Nephron (organoid): ENCODE measurements at regions not wholly inside any gene's neighbourhood (a gene's known extent, or its start where the extent isn't known, plus 50 kb on each side); places are given as distances from the start of the nearest gene placed in this dataset.

Experiments
- H3K27ac Mint-ChIP-seq, 3 experiments: 2 replicates each; pipeline ENCODE4 v1.8.0; 2020; ENCODE audit warnings: mixed read lengths in 3 of 3, mild to moderate bottlenecking in 2 of 3, moderate library complexity in 1 of 3
- H3K27me3 Mint-ChIP-seq: 2 replicates; pipeline ENCODE4 v1.8.0; 2021; ENCODE audit warnings: low read depth, mild to moderate bottlenecking, moderate library complexity, mixed read lengths
- H3K36me3 Mint-ChIP-seq: 2 replicates; pipeline ENCODE4 v1.8.0; 2020; ENCODE audit warnings: low read depth, mixed read lengths
- H3K4me1 Mint-ChIP-seq: 2 replicates; pipeline ENCODE4 v1.8.0; 2020; ENCODE audit warnings: mixed read lengths
- H3K4me3 Mint-ChIP-seq, 3 experiments: 2 replicates each; pipeline ENCODE4 v1.8.0; 2020; ENCODE audit warnings: mild to moderate bottlenecking in 3 of 3, mixed read lengths in 3 of 3, moderate library complexity in 2 of 3
- H3K9me3 Mint-ChIP-seq: 2 replicates; pipeline ENCODE4 v1.8.0; 2020; ENCODE audit warnings: mixed read lengths
- CTCF ChIP-seq, 3 experiments: fragments of 200-600 bp; sonication (generic); IDR thresholded peaks; one replicate each; pipeline ENCODE4 v1.5.0; 2021; ENCODE audit warnings: antibody characterized with exemption in 3 of 3; ENCODE audit not compliant: unreplicated experiment in 3 of 3

GRCh38 chr1:66436378-66437135, 97.4 kb upstream of the SGIP1 start:
- Mint-ChIP-seq H3K27me3 (no peaks in the 10 kb centered on the region), H3K36me3 (no peaks in the 10 kb centered on the region), H3K4me3 (no peak overlapping the region), H3K4me1 (no peaks in the 10 kb centered on the region), H3K9me3 (peaks cover 10% of the 10 kb centered on the region), H3K27ac (no peak overlapping the region)
- TF ChIP-seq CTCF (IDR thresholded peaks at IDR 0.05; ENCODE audit: unreplicated experiment in 3 of 3) = no peak

GRCh38 chr1:66437136-66437401, 96.9 kb upstream of the SGIP1 start:
- Mint-ChIP-seq H3K9me3 (peaks cover 8% of the 10 kb centered on the region), H3K27ac (no peak overlapping the region), H3K4me1 (no peaks in the 10 kb centered on the region), H3K4me3 (no peak overlapping the region), H3K36me3 (no peaks in the 10 kb centered on the region), H3K27me3 (no peaks in the 10 kb centered on the region)
- TF ChIP-seq CTCF (IDR thresholded peaks at IDR 0.05; ENCODE audit: unreplicated experiment in 3 of 3) = no peak

GRCh38 chr1:66438062-66438461, 95.9 kb upstream of the SGIP1 start:
- TF ChIP-seq CTCF (IDR thresholded peaks at IDR 0.05; ENCODE audit: unreplicated experiment in 3 of 3) = no peak
- Mint-ChIP-seq H3K36me3 (no peaks in the 10 kb centered on the region), H3K27me3 (no peaks in the 10 kb centered on the region), H3K4me1 (no peaks in the 10 kb centered on the region), H3K9me3 (no peaks in the 10 kb centered on the region), H3K27ac (no peak overlapping the region), H3K4me3 (no peak overlapping the region)

GRCh38 chr1:66438501-66438900, 95.5 kb upstream of the SGIP1 start:
- Mint-ChIP-seq H3K9me3 (no peaks in the 10 kb centered on the region), H3K27me3 (no peaks in the 10 kb centered on the region), H3K4me3 (no peak overlapping the region), H3K27ac (no peak overlapping the region), H3K36me3 (no peaks in the 10 kb centered on the region), H3K4me1 (no peaks in the 10 kb centered on the region)
- no peak for TF ChIP-seq CTCF (IDR thresholded peaks at IDR 0.05; ENCODE audit: unreplicated experiment in 3 of 3)

- Mint-ChIP-seq H3K27ac (no peak overlapping the region), H3K9me3 (no peaks in the 10 kb centered on the region), H3K27me3 (no peaks in the 10 kb centered on the region), H3K4me1 (no peaks in the 10 kb centered on the region), H3K36me3 (no peaks in the 10 kb centered on the region), H3K4me3 (no peak overlapping the region)
- no peak for TF ChIP-seq CTCF (IDR thresholded peaks at IDR 0.05; ENCODE audit: unreplicated experiment in 3 of 3)
These were observed 94.8 kb upstream of the SGIP1 start for GRCh38 chr1:66439031-66439740.

GRCh38 chr1:66443793-66444192, 90.2 kb upstream of the SGIP1 start:
- Mint-ChIP-seq H3K27ac (no peak overlapping the region), H3K4me3 (no peak overlapping the region), H3K4me1 (peaks cover 6% of the 10 kb centered on the region), H3K36me3 (no peaks in the 10 kb centered on the region), H3K27me3 (no peaks in the 10 kb centered on the region), H3K9me3 (no peaks in the 10 kb centered on the region)
- TF ChIP-seq CTCF (IDR thresholded peaks at IDR 0.05; ENCODE audit: unreplicated experiment in 3 of 3) = no peak
